NCI-H774 (cell line): ENCODE measurements at regions not wholly inside any gene's neighbourhood (a gene's known extent, or its start where the extent isn't known, plus 50 kb on each side); places are given as distances from the start of the nearest gene placed in this dataset.
"Not testable (repeated sequence)": the region's sequence is repeated elsewhere in the genome, so short reads cannot be mapped to it uniquely, and the experiment has no call there.

Experiments
- DNase-seq: peaks from one replicate; lab custom pipeline; 2025; lab: John Stamatoyannopoulos, UW

DNA sequence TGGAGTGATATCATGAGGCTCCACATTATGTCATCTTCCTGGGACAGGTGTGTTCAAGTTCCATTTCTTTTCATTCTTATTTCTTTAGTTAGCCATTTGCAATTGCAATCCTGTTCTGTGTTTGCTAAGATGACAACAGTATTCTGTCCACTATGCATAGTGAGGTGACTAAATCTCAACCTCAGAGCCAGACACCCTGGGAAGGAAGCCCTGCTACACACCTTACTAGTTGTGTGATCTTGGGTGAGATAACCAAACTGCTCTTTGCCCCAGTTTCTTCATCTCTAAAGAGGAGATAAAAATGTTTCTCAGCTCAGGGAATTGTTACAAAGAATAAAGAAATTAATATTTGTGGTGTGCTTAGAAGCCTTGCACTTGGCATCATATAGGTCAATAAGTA, 215.1 kb upstream of the RPS23 start:
- DNase-seq: no peak

DNA sequence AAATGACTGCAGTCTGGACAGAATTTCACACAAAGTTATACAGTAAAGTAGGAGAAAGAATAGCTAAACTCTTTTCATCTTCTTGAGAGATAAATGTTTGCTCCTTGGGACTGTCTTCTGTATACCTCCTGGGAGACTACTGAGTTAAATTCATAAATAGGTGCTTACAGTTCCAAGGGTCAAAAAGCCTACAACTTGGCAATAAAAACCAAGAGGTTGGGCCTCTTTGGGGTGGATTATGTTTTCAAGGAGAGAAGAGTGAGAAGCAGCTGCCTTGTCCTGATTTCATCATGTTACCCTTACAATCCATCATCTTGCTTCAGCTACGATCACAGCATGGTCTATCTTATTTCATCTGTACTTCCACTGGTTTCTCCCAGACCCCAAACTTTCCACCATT, 213.2 kb upstream of the RPS23 start:
- DNase-seq: no peak

DNA sequence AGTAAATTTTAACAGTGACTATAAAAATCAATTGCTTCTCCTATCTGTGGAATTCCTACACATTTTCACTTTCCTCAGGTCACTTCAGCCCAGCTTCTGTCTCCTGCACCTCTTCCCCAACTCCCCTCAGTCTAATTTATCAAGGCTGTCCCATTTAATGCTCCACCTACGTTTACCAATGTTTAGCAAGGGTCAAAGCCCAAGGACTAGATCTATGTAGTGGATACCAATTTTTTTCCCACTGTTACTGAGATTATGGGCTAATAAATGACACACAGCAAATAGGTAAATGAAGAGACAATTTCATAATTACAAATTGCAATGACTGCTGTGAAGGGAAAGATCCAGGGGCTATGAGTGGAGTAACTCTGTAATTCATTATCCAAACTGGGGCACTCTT, 211.5 kb upstream of the RPS23 start:
- DNase-seq: no peak

DNA sequence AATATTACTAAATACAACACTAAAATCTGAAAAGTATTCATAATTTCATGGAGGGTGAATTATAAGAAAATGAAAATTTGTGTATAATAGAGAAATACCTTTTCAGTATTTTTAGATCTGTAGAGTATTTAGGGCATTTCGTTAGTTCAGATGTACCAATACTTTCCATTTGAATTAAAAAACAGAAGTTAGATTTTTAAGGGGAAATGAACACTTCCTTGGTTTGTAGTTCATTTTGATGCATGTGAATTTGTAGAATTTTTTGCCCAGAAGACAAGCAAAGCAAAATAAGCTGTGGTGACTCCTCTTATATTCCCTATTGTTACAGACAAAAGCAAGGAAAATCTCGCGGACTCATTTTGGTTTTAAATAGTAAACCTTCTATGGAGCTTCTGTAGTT, 209.0 kb upstream of the RPS23 start:
- DNase-seq: no peak

DNA sequence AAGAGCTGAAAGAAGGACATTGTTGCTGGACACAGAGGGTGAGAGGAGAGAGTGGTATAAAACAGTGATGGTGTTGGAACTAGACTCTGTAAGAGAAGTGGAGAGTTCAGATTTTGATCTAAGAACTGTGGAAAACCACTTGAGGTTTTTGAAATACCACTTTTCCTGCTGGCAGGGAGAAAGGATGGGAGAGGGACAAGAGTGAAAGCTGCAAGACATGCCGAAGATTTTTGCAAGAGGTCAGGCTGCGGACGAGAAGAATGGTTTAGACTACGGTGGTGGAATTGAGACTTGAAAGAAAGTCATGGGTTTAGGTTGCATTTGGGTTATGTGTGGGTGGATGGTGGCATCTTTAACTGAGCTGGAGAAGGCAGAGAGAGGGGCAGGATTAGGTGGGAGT, 202.2 kb upstream of the RPS23 start:
- no peak for DNase-seq

DNA sequence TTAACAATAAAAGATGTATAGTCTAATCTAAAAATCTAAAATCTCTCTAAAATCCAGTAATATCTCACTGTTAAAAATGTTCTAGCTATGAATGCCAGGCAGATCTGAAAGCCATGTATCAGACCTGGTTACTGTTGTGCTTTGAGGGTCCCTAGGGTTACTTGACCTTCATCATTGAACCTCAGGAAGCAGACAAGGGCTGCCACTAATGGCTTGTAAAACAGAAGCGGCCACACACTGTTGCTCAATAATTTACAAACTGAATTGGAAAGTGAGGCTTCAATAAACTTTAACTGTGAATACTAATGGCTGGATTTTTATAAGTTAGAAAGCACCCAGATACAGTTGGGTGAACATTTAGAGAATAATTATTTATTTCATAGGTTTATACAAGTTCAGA, 198.0 kb upstream of the RPS23 start:
- DNase-seq: no peak

DNA sequence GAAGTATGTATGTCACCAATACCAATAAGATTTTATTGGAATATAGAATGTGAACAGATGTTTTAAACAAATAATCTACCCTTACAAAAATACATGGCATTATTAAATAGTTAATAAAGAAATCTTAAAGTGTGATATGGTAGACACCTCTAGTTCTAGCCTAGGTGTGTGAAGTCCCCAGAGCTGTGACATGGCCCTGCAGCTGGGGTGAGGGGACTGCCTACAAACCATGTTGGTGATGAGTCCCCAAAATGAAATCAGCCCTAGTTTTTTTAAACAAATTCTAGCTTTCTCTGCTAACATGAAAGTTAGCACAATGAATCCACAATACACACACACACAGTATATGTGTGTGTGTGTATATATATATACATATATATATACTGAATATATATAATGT, 195.1 kb upstream of the RPS23 start:
- no peak for DNase-seq

DNA sequence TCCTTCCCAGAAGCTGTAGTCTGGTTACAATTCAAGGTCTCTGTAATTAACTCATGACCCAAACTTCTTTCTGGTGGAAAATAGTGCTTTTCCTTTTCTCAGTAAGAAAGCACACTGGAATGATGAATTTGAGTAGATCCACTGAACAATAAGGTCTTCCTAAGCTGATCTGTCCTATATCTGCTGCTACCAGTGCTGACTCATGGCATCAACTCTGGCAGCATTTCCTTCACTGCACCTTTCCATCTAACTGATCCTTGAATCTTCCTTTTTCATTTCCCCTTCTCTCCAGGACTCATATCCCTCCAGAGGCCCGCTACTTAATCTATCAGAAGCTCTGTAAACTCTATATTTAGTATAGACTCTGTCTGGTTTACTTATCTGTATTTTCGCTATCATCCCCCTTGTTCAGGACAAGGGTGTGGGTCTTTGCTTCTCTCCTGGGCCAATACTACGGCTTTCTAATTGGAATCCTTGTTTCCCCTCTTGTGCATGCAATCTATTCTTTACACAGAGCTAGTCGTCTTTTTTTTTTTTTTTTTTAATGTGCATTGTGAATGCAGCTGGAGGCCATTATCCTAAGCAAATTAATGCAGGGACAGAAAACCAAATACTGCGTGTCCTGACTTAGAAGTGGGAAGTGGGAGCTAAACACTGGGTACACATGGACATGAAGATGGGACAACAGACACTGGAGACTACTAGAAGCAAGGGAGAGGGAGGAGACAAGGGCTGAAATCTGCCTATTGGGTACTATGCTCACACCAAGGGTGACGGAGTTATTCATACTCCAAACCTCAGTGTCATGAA, 192.2 kb upstream of the RPS23 start:
- peak; percentile 48 for DNase-seq

DNA sequence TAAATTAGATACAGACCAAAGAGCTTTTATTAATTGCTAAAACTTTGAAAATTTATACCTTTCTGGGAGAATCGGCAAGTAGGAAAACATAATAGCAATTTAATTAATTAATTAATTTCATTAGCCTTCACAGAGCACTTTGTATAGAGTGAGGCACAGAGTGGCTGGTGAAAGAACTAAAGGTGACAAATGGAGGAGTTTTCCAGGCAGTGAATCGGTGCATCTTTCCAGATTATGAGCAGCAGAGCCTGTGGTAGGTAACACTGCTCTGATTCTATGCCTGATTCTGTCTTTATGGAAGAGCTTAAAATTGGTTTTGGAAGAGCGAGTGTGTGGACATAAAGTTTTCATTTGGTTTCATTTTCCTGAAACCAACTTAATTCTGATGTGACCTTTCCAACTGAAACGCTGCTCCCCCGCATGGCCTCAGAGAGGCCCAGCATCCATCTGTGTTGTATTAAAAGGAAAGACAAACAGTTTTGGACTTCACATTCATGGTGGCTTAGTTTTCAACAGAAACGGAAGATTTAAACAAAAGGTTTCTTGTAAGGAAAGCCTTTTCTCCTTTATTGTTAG, 188.9 kb upstream of the RPS23 start:
- DNase-seq: no peak

DNA sequence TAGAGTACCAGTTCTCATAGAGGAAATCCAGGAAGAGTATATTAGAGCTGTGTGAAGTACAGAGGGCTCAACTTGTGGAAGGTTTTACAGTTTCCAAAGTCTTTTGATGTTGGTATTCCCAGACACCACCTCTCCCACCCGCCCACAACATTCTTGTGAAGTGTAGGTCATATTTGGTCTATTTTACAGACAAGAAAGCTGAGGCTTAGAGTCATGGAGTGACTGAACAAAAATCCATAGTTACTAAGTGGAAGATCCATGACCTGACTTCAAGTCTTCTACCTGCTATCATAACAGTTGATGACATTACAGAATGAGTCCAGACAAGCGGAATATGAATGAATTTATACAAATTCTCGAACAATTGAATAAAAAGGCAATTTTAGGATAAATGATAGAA, 187.1 kb upstream of the RPS23 start:
- no peak for DNase-seq

DNA sequence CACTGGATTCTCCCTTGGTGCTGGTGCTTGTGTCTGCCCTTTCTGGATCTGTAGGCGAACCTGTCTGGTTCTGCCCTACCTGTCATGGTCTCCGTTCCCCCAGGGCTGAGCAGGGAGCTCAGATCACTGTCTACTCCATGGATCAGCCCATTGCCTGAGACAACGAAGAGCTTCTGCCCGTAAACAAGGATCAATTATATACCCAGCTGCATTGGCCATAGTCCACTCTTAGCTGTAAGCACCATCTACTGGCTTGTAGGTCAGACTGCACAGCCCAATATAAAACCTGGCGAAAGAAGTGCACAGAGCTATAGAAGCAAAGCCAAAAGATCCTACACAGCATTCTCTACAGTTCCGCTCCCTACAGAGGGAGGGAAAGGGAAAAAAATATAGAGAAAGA, 181.5 kb upstream of the RPS23 start:
- no peak for DNase-seq

DNA sequence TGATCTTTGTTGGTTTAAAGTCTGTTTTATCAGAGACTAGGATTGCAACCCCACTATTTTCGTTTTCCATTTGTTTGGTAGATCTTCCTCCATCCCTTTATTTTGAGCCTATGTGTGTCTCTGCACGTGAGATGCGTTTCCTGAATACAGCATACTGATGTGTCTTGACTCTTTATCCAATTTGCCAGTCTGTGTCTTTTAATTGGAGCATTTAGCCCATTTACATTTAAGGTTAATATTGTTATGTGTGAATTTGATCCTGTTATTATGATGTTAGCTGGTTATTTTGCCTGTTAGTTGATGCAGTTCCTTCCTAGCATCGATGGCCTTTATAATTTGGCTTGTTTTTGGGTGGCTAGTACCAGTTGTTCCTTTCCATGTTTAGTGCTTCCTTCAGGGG, 177.2 kb upstream of the RPS23 start:
- not testable (repeated sequence) for DNase-seq

DNA sequence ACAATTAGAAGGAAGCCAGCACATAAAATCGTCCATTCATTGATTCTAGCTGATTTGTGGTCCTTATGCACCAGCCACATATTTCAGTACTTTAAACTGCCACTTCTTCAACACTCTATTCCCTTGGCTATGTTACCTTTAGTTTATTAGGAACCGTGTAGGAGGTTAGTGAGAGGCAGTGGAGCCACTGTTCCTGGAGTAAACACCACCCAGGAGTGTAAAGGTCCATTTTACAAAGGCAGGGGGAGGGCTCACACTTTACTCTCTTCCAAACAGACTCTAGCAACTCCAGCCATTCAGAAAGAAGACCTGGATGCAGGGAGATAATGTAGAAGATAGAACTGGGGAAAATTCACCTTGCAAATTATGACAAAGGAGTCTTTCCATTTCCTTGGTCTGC, 170.2 kb upstream of the RPS23 start:
- no peak for DNase-seq

DNA sequence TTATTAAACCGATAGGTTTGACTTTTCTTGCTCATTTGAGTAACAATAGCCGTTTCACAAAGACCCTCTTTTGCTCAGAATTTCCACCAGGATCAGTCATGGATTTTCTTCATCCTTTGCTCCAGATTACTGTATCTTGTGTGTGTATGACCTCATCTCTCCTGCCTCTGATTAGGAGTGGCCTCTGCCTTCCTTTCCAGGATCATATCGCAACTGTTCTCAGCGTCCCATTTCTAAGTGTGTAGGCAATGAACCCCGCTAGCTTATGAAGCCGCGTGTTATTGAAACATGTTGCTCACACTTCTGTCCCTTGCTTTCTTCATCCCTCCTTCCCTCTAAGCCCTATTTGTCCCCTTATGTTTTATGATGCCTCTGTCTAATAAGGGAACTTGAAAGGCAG, 169.8 kb upstream of the RPS23 start:
- no peak for DNase-seq

DNA sequence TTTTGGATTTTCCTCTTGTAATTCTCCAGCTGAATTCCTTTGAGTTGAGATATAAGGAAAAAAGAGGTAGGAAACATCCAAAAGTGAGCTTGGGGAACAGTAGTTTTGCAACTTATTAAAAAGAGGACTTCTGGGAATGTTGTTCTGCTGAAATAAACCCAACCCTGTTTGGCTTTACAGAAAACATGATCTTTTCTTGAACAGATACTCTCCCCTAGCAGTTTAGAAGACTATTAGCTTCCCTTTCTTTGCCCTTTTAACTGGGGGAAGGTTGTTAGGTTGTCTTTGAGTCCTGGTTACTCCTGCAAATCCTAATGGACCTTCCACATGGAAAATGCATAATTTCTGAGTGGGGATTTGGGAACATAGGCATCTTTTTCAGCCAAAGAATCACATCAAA, 168.7 kb upstream of the RPS23 start:
- DNase-seq: no peak

DNA sequence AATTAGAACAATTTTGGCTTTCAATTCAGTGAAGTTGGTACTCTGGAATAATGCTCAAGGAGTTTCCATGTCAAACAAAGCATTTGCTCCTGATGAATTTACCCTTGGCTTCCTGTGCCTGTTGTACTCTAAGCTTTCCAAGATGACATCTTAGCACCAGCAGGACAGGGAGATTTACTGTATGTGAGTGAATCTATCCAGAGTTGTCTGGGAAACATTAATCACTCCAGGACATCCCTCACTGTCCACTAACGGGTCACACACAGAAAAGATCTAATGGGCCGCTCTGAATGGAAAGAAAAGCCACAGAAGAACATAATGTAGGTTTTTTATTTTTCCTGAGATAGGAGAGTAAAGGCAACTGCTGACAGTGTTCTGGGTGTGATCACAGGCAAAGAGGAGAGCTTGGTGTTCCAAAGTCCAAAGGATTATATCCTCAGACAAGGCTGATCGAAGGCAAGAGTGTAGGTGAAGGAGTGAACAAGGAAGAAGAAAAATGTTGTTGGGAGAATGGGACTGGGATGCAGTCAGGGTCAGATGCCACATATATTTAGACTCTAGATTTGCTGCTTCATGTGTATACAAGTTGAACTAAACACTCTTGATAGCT, 167.7 kb upstream of the RPS23 start:
- no peak for DNase-seq

DNA sequence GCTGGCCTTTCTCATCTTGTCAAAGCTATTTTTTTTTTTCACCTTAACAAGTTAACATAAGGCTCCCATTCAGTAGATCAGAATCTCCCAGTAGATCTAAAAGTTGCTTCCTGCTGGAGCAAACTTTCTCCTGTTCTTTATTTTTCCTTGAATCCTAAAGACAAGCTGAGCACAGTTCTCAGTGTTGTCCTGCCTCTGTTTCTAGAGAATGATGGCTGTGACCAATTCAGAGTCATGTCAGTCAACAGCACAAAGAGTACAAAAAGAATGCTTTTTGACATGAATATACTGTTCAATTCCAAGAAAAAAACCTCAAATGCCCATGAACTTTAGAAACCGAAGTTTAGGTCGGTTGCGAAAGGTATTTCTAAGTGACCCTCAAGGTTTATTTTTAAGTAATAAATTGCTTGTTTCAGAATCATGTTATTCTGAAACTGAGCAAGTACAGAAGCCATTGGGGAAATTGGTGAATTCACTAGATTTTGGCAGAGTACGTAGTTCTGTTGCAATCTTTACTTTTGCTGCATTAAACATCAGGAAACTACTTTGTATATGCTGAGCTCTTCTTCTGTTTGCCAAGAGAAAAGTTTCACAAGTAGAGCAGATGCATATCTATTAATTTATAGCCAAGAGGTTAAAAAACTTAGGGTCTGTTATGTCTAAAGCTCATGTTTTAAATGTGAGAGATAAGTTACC, 161.7 kb upstream of the RPS23 start:
- no peak for DNase-seq

DNA sequence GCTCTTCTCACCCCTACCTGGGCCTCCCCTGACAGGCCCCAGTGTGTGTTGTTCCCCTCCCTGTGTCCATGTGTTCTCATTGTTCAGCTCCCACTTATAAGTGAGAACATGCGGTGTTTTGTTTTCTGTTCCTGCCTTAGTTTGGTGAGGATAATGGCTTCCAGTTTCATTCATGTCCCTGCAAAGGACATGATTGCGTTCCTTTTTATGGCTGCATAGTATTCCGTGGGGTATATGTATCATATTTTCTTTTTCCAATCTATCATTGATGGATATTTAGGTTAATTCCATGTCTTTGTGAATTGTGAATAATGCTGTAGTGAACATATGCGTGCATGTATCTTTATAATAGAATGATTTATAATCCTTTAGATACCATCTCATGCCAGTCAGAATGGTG, 159.4 kb upstream of the RPS23 start:
- DNase-seq: not testable (repeated sequence)

DNA sequence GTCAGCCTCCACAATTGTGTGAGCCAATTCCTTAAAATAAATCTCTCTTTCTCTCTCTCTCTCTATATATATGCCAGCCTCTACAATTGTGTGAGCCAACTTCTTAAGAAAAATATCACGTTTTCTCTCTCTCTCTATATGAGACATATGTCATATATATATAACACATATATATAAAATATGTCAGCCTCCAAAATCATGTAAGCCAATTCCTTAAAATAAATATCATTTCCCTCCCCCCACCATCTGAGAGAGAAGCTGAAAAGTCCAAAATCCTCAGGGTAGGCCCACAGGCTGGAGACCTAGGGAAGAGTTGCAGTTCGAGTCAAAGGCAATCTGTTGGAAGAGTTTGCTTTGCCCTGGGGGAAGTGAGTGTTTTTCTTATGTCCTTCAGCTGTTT, 158.1 kb upstream of the RPS23 start:
- no peak for DNase-seq

DNA sequence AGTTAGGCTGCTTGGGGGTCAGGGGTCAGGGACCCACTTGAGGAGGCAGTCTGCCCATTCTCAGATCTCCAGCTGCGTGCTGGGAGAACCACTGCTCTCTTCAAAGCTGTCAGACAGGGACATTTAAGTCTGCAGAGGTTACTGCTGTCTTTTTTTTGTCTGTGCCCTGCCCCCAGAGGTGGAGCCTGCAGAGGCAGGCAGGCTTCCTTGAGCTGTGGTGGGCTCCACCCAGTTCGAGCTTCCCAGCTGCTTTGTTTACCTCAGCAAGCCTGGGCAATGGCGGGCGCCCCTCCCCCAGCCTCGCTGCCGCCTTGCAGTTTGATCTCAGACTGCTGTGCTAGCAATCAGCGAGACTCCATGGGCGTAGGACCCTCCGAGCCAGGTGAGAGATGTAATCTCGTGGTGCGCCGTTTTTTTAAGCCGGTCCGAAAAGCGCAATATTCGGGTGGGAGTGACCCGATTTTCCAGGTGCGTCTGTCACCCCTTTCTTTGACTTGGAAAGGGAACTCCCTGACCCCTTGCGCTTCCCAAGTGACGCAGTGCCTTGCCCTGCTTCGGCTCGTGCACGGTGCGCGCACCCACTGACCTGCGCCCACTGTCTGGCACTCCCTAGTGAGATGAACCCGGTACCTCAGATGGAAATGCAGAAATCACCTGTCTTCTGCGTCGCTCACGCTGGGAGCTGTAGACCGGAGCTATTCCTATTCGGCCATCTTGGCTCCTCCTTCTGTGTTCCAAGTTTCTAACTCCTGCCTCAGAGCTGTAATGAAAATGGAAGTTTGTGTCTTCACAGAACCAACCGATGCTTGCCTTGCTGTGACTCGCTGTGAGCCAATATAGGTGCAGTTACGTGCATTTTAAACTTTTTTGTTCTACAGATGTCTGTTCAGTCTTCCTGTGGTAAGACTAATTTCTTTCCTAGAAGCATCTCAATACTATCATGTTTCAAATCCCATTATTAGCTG, 156.8 kb upstream of the RPS23 start:
- DNase-seq: not testable (repeated sequence)

DNA sequence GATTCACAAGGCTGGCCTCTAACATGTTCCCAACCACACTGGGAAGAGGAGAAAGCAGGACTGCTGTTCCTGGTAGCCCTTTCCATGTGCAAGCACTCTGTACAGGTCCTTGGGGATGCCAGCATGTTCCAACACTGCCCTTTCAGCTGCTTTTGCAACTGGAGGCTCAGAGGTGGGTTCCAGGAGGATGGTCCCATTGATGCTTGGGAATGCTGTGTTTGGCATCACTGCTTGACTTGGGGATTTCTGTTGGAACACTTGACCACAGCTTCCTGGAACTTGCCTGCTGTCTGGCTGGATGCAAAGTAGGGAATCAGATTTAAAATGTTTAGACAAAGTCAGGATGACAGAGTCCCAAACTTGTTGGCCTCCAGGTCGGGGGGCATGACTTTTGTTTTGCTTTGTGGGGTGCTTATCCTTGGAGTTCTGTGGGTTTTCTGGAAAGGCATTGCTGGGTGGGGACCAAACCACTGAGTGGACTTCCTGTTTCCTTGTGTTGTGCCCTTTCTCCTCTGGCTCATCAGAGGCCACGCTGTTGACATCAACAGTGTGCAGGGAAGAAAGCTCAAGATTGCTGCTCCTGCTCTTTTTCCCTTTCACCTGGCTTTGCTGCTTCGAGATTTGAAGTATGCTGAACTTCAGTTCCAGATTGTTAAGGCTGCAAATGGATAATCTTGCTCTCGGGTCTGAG, 148.5 kb upstream of the RPS23 start:
- DNase-seq: no peak
